HG03196 (cell line): ENCODE measurements at regions not wholly inside any gene's neighbourhood (a gene's known extent, or its start where the extent isn't known, plus 50 kb on each side); places are given as distances from the start of the nearest gene placed in this dataset.
"Not testable (repeated sequence)": the region's sequence is repeated elsewhere in the genome, so short reads cannot be mapped to it uniquely, and the experiment has no call there.

Experiments
- ATAC-seq: cut with Tn5 transposase; IDR thresholded peaks from one replicate; pipeline ENCODE4 v1.9.1; 2021; ENCODE audit not compliant: unreplicated experiment

DNA sequence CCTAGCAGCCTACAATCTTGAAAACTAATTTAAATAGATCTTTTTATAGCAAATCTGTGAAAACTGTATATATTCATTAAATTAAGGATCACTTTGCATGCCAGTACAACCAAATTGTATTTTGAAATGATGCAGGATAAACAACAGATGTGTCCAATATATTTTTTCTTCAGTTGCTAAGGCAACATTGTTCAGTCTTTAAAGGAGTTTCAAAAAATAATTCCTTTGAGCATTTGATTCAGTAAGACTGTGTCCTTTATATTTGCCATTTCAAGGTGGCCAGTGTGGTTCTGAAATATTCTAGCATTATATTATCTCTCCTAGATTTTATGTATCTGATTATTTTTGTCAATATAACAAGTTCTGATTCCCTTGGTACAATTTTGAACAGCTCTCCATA, 254.7 kb downstream of the PLOD2 start:
- ATAC-seq: no peak

DNA sequence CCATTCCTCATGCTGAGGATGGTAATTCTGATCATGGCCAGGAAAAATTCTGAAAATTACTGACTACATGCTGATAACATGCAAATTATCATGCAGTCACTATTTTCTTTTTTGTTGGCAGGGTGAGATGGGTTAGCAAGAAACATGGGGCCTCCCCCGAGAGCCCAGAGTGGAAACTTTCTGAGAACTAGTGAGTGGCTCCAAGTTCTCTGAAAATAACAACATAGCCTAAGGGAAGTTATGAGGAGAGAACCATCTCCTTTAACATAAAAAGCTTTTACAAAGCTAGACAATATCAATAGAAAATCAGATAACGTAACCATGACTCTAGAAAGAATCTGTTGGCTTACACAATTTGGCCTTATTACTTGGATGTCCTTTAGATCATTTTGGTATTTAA, 254.2 kb downstream of the PLOD2 start:
- no peak for ATAC-seq

DNA sequence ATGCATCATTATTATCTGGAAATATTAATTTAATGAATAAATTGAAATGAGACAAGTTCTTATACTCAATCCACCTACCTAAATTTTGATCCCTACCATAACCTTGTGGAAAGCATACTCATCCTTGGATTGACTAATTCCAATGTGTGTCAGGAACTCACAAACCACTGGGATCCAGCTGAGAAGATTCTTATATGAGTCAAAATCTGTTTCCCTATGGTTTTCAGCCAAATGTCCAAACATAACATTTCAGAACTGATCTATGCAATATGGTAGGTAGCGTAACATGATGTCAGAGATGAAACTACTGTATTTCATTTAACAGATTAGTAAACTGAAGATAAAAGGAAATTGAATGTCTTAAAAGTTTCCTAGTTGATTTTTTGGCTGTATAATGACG, 250.0 kb downstream of the PLOD2 start:
- ATAC-seq: no peak

DNA sequence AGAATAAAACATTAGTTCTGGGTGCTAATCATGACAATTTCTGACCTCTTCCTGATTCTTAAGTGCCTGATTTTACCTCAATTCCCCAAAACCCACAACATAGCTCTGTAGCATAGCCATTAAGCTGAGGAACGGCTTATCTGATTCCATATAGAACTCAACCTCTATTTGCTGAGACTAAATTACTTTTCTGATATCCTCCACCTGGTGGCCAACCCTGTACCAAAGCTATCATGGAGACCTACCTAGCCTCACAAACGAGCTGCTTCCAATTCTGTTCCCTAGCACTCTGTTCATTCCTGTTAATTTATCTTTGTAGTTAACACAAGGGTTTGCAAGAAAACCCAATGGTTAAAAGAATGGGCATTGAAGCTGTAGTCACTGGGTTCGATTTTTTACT, 245.2 kb downstream of the PLOD2 start:
- ATAC-seq: no peak

DNA sequence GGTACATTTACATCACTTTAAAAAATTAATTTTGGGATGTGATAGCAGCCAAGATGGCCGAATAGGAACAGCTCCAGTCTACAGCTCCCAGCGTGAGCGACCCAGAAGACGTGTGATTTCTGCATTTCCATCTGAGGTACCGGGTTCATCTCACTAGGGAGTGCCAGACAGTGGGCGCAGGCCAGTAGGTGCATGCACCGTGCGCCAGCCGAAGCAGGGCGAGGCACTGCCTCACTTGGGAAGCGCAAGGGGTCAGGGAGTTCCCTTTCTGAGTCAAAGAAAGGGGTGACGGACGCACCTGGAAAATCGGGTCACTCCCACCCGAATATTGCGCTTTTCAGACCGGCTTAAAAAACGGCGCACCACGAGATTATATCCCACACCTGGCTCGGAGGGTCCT, 233.2 kb downstream of the PLOD2 start:
- not testable (repeated sequence) for ATAC-seq

DNA sequence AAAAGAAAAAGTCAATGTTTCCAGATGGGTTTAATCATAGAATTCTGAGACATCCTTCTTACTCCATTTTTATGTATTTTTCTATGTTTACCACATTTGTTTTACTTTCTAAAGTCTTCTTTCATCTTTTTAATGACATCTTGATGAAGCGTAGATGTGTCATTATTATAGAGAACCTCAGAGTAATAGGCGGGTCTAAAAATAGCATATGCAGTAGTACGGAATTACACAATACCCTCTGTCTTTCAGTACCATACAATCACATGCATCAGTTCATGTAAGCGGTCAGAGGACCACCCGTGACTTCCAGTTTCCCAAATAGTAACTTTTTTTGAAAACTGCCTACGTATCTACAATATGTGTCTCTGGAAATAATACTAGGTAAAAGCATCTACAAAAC, 224.0 kb downstream of the PLOD2 start:
- no peak for ATAC-seq

DNA sequence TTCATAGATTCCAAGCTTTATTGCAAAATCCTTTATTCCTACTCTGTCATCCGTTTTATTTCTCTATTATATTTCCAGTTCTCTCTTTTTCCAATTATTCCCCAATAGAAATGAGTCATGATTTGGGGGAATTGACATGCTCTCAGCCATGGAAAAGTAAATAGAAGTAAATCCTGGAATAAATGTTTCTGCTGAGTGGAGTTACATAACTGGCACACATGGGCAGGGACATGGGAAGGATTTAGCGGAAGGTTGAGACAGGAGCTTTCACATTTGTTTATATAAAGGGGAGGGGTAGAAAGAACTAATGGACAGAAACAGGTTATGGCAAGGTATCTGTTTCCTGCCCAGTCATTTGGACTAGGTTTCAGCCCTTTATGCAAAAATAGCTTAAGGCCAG, 221.6 kb downstream of the PLOD2 start:
- ATAC-seq: no peak

DNA sequence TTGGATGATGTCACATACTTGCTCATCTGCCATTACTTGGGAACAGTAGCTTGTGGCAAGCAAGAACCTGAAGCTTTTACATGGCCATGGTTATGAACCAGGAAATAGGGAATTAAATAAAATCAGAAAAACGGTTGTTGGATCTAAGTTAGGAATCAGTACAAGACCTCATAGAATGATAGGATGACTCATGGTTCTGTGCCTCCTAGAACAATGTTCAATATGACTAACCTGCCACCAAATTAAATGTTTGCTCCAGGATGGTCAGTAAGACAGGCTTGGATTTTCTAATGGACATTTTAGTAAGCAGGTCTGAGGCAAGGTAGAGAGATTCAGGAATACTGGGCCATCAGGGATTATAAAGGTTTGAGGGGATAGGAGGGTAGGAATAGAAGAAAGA, 218.9 kb downstream of the PLOD2 start:
- ATAC-seq: no peak

DNA sequence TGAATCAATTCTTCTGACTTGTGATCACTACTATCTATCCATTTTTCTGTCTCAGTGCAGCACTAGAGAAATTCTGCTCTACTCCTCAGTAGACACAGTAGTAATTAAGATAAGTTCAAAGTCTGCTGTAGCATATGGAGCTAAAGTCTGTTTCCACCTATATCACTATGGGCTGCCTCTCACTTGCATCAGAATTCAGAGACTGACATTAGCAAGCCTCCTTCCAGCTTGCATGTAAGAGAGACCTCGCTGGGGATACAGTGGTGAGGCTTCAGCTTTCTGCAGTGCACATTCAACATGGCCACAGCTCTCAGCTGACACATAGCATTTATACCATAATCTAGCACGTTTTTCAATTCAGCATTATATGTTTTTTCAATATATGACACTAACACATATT, 217.0 kb downstream of the PLOD2 start:
- ATAC-seq: no peak

DNA sequence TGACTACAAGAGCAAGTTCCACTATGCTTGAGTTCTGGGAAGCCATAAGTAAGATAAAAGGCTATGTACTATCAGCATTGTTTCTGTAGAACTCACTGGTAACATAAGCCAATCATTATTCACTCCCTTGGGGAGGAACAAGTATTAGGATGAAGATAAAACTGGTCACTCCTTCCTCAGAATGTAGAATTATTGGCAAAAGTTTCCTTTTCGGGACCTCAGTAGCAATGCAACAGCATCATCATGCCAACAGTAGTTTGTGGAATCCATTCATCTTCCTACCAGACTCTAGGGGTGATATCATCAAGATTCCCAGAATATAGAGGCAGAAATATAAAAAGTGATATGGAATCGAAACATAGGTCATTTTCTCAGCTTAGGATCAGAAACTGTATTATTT, 209.5 kb downstream of the PLOD2 start:
- no peak for ATAC-seq

DNA sequence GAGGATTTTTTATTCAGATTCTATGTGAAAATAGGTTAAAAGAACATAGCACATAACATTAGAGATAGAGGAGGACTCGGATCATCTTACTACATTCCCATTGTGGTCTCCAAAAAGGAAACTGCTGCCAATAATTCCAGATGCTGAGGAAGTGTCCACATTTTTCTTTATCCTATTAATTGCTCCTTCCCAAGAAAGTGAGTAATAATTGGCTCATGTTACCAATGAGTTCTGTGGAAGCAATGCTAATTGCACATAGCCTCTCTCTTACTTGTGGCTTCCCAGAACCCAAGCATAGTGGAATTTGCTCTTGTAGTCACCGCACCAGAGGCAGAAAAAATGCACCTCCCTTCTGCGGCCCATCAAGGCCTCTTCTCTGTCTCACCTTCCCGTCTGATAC, 208.4 kb downstream of the PLOD2 start:
- no peak for ATAC-seq

DNA sequence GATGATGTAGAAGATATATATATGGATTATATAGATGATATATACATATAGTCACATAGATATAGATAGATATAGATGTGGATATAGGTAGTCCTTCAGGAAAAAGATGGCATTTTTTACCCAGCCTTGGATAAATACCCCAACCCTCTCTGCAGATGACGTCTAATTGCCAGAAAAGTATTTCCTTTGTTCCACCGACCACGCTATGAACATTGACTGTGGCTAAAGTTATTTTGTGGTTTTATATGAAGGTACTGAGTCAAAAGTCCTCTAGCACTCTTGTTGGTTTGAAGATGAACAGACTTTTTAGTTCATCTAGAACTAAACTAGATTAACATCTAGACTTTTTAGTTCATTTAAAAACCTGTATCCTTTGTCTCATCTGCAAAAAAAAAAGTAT, 207.7 kb downstream of the PLOD2 start:
- ATAC-seq: no peak

DNA sequence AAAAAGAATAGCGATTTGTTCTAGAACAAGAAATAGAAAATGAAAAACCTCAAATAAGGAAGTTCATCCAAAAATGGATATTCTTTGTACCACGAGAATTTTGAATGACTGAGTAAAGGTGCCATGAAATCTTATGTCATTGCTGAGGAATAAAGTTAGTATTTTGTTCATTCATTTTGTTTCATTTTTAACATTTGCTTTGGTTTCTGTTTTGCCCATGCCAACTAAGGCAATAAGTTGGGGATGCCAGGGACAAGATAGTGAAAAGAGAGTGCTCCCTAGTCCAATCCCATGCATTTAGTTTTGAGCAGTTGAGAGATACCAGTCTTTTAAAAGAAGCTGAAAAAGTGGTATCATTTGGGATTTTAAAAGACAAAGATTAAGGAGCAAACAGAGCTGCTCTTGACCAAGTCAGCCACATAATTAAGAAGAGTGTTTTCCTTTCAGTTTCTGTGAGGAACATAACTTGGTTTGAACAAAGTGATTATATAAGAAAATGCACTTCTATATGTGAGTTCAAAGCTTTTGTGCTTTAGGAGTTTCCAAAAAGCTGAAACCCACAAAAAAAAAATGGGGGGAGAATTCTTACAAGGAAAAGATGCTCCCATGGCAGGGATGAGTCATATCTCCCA, 201.4 kb downstream of the PLOD2 start:
- no peak for ATAC-seq

DNA sequence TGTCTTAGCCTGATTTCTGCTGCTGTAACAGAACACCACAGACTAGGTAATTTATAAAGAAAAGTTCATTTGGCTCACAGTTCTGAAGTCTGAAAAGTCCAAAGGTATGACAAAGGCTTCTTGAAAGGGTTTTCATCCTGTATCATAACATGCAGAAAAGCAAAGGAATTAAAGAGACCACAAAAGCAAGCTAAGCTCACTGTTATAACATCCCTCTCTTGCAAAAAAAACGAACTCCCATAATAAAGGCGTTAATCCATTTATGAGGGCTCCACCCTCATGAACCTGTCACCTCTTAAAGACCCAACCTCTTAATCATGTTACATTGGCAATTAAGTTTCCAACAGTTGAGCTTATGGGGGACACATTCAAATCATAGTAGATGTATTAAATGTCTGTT, 197.9 kb downstream of the PLOD2 start:
- no peak for ATAC-seq

DNA sequence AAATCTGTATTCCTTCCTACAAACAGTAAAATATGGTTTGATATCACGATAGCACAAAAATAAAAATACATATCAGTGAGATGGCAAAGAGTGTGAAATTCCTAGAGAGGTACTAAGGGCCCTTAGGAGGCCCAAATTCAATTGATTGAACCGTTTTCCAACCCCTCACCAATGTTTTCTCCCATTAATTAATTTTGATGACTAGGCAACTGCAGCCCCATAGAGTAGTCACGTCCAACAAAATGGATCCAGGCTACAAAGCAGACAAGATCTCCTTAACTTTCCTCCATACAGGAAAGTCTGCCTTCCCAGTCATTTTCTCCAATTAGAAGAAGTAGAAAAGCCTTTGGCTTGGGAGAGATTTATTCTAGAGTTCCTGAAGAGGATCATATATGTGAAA, 193.9 kb downstream of the PLOD2 start:
- no peak for ATAC-seq

DNA sequence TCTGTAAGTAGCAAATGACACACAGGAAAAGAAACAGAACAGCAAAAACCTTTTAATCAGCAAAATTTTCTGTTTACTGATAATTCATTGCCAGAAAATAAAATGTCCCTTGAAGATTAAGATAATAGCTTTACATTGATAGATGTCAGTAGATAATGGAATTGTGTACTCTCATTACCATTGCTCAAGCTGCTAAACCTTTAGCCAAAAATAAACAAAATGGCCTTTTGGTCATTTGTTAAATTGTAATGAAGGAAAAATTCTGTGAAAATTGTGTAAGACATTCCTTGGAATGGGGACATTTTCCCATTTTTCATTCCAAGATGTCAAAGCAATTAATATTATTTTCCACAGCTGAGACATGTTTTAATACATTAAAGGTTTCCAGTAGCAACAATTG, 189.8 kb downstream of the PLOD2 start:
- no peak for ATAC-seq

DNA sequence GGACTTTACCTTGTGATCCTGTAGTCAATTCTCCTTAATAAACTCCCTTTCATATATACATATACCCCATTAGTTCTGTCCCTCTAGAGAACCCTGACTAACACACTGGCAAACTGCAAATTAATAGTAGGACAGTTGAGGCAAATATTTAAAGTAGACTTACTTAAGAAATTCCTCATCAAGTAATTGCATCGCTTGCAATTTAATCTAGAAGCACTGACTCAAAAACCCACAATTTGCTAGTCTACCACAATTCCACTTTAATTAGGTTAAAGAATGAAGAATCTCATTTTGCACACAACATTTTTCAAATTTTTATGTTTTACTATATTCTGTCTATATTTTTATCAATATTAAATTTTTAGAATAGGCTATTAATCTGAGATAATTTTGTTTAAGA, 188.1 kb downstream of the PLOD2 start:
- ATAC-seq: no peak

DNA sequence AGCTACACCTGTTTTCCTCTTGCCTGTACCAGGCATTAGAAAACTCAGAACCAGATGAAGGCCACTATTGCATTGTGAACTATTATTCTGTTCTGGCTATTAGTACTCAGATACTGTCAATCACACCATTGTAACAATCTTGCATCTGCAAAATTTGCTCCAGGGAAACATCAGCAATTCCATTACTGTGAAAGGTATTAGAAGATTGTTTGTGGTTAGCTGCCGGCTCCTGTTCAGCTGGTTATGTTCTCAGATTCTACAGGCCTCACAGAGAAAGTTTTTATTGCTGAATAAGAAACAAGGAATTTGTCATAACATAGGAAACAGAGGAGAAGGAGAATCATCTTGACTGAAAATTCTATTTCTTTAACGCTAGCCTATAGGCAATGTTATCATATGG, 179.9 kb downstream of the PLOD2 start:
- no peak for ATAC-seq

DNA sequence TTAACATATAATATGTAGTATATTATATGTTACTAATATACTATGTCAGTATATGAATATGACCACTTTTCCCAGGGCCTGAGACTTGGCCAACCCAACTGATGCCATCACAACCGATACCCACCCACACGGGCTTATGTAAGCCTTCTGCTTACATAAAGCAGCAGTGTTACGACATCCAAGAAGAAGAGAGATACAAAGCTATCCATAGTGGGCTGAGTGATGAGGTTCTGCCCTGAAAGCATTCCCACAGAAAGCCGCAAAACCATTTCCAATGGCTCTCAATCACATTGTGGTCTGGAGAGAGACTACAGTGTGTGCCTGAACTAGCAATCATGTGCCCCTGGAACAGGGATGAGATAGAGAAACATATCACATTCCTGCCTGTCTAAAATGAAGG, 177.9 kb downstream of the PLOD2 start:
- ATAC-seq: no peak
